Tongue (tissue), 1 donor: ENCODE measurements at regions not wholly inside any gene's neighbourhood (a gene's known extent, or its start where the extent isn't known, plus 50 kb on each side); places are given as distances from the start of the nearest gene placed in this dataset.
"Not testable (repeated sequence)": the region's sequence is repeated elsewhere in the genome, so short reads cannot be mapped to it uniquely, and the experiment has no call there.

ENCODE experiments used
- DNase-seq: peaks from one replicate; pipeline ENCODE4 v3.0.0-alpha.2; 2015

DNA sequence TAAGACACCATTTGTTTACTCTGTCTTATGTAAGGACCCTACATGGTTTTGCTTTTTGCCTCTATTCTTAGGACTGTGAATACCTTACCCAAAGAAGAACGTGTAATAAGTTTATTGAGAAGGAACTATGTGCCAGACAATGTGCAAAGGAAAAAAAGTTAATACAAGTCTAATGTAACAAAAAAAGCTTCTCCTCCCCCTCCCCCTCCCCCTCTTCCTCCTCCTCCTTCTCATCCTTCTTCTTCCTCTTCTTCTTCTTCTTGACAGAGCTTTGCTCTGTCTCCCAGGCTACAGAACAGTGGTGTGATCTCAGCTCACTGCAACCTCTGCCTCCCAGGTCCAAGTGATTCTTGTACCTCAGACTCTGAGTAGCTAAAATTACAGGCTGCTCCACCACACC lies 50.9 kb upstream of the MITF start:
- no peak for DNase-seq

DNA sequence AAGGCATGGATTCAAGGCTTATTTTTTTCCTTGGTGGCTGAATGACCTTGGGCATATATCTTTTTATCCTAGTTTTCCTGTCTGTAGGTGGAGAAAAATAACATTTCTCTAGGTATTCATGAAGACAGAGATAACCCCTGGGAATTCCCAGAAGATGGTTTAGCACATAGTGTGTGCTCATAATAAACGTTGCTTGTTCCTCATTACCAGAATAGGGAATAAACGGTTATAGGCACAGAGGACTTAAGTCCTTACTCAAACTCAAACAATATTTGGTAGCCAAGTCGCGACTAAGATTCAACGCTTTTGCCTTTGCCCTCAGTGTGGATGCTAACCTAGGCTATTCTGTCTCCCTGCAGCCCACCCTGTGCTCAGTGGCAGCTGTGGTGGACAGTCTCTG lies 51.6 kb upstream of the MITF start:
- DNase-seq = no peak

DNA sequence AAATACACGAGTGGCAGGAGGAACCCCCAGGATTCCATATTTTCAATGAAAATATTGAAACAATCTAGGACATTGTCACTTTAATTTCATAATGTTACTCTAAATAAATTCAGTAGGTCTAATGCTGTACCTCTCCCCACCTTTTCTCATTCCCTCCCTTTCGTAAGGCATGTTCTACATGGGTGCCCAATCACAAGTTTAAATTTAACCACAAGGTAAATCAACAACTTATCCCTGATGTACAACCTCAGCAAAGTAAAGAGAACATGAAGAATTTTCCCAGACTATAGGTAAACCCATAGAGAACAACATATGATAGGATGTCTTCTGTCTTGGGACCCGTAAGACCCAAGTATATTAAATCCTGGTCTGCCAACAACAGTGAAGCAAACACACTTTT lies 53.2 kb upstream of the MITF start:
- DNase-seq = no peak

DNA sequence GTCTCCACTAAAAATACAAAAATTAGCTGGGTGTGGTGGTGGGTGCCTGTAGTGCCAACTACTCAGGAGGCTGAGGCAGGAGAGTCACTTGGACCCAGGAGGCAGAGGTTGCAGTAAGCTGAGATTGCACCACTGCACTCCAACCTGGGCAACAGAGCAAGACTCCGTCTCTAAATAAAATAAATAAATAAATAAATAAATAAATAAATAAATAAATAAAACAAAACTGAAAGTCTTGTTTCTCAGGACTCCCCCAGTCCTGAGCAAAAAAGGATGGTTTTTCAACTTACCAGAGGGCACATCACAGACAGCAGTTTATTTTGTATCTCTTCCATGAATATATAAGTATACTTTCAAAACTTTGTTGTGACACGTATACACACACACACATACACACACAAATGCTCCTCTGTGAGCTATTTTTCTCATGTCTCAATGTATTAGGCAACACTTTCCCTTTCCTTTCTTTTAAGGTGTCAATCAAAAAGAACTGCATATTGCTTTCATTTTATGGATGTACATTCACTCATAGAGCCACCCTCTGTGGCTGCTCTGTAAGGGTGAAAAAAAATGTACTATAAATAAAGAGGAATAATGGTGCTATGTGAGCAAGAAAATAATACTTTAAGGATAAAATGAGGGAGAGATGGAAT lies 54.8 kb upstream of the MITF start:
- no peak for DNase-seq

DNA sequence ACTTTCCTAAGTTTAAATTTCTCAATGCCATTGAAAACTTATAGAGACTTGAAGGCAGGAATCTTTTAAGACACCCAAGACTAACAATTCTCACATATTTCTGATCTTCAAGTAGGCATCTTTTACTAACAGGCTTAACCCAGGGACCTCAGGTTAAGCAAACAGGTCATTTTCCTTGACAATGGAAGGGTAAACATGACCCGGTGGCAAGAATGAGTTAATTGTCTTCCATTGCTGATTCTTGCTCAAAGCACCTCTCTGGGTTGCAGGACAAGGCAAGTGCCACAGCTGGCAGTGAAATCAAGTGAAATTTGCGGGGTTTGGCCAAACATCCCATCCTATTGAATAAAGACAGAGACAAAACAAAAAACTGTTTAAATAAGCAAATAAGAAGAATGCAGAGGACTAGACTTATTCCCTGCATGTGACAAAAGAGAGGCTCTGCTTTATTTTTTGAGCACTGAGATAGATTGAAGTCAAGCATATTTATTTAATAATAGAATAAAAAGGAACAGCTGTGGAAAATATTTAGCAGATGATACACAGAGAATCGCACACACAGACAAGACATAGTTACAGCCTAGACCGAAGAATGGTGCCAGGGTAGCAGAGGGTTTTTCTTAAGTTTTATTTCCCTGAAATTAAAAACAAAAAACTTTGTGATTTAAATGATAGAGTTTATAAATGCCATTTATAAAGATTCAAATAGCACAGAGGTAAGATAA lies 56.0 kb upstream of the MITF start:
- DNase-seq = no peak

DNA sequence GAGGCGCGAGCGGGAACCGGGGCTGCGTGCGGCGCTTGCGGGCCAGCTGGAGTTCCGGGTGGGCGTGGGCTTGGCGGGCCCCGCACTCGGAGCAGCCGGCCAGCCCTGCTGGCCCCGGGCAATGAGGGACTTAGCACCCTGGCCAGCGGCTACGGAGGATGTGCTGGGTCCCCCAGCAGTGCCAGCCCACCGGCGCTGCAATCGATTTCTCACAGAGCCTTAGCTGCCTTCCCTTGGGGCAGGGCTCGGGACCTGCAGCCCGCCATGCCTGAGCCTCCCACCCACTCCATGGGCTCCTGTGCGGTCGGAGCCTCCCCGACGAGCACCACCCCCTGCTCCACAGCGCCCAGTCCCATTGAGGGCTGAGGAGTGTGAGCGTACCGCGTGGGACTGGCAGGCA lies 61.8 kb upstream of the MITF start:
- not testable (repeated sequence) for DNase-seq

DNA sequence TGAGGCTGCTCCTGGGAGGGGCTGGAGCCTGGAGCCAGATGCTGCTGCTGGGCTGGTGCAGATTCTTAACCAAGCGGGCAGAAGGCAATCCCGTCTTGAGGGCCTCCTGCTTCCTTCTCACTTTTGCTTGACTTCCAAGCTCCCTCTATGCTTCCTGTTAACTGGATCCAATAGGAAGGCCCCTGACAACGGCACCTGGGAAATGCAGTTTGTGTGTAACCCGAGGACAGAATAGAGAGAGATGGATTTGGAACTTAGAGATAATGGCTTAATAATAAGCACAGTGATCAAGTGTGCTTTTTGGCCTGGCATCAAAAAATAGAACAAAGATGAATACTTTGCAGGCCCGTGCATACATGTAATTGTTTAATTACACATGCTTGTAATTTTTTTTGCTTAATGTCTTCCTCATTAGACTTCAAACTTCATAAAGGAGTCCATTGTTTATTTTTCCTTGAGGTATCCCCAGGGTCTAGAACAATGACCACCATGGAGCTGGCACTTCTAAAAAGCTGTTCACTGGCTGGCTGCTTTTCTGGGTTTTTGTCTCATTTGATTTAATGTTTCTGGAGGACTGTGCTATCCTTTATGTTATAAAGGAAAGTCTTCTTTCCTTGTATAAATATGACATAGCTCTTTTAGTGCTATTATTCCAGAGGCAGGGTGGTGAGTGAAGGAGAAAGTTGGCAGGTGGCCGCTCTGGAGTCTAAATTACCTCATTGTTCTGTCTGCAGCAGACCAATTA lies 63.3 kb upstream of the MITF start:
- peak; percentile 45 for DNase-seq

DNA sequence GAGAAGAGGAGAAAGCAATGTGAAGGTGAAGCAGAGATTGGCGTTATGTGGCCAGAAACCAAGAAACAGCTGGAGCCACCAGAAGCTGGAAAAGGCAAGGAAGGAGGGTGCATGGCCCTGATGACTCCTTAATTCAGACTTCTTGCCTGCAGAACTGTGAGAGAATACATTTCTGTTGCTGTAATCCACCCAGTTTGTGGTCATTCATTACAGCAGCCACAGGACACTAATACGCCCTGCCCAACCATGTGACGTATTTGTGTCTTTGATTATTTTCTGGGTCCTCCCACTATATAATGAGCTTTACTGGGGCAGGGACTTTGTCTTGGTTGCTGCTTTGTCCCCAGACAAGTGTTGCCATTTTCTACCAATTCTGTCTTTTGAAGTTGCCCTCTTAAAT lies 64.5 kb upstream of the MITF start:
- no peak for DNase-seq

DNA sequence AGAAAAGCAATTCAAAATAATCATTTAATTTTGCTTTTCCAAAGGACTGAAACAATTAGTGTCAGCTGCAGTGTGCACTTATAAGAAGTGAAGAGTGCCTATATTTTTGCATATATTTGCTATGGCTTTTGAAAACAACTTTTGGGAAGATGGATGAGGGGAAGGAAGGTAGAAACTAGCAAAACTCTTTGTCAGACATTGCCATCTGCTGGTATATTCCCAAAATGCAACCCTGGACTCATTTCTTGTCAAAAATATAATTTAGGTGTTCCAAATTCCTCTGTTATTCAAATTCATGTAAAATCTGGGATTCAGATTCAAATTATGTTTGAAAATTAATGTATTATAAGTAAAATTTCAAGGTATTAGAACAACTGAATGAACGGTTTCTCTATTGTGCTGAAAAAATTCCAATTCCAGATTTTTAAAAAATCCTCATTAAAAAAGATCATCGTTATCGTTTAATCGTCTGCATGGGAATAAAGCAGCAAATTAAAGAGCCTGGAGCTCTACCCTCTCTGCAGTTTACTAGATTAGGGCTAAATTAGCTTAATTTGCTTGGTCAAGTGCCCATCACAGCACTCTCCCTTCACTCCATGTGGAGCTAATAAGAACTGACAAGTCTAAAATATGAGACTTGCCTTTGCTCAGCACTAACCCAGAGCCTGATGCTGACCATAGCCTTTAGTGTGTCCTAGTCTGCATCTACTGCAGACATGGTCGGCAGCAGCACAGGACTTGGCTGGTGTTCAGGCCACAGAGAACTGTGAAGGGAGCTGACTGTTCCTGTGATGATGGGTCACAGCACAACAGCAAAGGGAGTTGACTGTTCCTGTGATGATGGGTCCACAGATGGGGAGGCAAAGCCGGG lies 67.9 kb upstream of the MITF start:
- peak; percentile 85 for DNase-seq

DNA sequence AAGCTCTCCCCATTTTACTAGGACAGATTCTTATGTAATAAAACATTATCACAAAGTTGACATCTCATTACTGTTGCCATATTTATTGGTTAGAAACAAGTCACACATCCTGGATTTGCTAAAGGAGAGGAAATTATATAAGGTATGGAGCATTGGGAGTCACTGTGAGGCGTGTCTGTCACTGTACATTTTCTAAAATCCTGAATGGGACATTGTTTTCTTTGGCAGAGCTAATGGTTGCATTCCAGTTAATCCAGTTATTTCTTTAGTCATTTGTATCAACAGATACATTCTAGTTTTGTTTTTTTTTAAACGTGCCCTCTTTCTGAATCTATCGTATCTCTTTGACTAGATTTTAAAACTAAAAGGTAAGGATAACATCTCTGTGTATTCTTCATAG lies 70.2 kb upstream of the MITF start:
- DNase-seq = no peak

DNA sequence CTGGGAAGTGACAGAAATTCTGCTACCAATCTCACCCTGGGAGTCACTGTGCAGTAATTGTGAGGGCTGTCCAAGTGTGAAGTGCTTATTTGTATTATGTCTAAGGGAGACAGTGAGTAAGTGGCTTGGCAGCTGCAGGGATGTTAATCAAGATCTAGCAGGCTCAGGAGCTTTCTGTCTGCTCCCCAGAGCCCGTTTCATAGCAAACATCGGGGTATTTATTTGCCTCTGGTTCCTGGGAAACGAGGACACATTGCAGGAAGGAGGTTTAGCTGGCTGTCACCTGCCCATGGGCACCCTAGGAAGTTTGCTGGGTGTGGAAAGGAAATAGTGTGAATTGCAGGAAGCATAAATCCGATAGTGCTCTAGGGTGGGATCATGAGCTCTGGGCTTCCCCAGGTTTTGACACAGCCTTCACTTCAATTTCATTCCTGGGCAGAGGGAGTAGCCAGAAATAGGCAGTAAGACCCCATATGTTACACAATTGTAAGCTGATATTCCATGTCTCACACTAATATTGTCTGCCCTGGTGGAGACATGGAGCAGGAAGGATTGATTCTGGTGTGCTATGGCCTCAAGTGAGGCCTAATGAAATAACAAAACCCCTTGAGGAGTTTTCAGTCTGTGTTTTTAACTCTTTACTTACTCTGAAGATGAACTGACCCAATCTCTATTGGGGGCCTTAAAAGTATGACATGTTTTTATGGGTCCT lies 74.1 kb upstream of the MITF start:
- peak; percentile 66 for DNase-seq

DNA sequence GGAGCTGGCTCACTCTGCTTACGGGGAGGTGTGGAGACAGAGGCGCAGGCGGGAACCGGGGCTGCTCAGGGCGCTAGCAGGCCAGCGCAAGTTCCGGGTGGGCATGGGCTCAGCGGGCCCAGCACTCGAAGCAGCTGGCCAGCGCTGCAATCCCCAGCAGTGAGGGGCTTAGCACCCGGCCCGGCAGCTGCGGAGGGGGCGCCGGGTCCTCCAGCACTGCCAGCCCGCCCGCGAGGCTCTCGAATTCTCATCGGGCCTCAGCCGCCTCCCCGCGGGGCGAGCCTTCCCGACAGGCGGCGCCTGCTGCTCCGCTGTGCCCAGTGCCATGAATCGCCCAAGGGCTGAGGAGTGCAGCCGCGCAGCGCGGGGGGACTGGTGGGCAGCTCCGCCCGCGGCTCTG lies 78.6 kb upstream of the MITF start:
- DNase-seq = no peak

DNA sequence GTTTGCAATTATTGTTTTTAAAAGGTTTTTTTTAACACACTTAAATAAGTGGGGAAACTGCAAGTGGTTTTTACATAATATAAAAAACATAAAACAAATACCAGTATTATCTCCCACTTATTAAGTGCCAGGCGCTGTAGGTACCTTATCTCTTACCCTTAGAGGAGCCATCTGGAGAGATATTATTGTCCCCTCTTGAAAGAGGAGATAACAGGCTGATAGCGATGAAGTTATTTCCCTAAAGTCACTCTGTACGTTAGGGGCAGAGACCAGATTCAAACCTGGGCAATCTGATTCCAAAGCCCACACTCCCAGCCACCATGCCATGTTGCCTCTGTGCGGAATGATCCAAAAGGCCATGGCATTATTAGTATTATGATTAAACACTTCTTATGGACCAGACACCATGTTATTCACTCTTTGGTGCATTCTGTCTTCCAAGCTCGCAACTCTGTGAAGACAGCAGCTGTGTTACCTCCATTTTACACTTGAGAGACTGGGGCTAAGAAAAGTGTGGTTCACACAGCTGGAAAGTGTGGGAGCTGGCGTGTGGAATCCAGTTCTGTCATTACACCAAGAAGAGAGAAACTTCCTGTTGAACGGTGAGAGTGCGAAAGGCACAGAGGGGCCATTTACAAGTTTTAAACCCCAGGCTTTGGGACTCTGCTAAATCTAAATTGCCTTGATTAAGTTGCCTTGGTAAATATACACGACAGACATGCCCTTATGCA lies 79.9 kb upstream of the MITF start:
- DNase-seq = no peak

DNA sequence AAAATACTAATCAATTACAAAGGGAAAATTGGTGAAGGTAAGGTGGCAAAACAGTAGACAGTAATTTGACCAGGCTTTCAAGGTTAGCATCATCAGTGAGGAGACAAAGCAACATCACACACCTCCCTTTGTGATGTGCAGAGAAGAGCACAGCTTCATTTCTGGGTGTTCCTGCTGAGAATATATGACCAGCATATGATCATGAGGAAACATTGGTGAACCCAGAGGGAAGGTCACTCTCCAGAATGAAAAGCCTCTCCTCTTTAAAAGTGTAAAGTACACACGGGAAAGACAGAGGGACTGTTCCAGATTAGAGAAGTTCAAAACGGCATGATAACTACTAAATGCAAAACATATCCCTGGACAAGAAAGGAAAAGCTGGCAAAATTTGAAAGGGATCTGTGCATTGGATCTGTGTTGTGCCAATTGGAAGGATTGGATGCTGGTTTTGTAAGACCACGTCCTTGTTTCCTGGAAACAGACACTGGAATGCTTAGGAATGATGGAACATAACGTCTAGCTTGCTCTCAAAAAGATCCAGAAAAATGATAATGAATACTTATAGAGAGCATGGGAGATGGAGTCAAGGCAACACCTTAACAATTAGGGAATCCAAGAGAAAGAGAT lies 80.6 kb upstream of the MITF start:
- DNase-seq = no peak

DNA sequence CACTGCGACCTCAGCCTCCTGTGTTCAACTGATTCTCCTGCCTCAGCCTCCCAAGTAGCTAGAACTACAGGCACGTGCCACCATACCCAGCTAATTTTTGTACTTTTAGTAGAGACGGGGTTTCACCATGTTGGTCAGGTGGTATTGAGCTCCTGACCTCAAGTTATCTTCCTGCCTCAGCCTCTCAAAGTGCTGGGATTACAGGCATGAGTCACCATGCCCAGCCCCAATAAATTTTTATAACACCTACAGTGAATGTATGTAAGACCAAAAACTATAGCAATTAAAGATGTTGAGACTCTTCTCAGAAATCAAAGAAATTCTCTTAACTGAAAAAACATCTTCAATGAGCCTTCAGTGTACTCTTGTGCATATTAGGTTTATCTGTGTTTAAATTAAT lies 82.2 kb upstream of the MITF start:
- DNase-seq = not testable (repeated sequence)

DNA sequence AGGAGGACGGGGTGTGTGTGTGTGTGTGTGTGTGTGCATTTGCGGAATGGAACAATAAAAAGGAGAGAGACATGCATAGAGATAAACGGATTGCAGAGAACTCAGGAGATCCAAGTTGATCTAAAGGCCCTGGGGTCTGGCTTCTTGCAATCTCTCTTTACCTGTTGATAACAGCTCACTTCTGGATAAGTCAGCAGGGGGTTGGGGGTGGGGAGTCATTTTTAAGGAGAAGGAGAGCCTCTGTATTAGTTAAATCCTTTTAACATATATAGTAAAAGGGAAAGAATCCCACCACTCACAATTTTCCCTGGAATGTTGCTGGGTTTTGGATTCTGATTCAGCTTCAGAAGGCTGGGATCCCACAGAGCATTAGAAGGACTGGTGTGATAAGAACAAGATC lies 87.5 kb upstream of the MITF start:
- DNase-seq = no peak

DNA sequence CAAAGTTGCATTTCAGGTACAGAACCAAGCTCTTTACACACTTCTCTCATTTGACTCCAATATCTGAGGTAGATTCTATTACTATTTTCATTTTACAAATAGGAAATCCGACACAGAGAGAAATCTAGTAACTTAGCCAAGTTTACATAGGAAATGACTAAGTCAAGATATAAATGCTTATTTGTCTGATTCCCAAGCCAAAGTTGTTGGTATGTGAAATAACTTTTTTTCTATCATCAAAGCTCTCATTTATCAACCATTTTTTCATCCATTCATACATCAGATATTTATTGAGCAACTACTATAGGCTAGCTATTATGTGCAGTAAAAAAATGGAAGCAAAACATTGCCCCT lies 89.2 kb upstream of the MITF start:
- no peak for DNase-seq

DNA sequence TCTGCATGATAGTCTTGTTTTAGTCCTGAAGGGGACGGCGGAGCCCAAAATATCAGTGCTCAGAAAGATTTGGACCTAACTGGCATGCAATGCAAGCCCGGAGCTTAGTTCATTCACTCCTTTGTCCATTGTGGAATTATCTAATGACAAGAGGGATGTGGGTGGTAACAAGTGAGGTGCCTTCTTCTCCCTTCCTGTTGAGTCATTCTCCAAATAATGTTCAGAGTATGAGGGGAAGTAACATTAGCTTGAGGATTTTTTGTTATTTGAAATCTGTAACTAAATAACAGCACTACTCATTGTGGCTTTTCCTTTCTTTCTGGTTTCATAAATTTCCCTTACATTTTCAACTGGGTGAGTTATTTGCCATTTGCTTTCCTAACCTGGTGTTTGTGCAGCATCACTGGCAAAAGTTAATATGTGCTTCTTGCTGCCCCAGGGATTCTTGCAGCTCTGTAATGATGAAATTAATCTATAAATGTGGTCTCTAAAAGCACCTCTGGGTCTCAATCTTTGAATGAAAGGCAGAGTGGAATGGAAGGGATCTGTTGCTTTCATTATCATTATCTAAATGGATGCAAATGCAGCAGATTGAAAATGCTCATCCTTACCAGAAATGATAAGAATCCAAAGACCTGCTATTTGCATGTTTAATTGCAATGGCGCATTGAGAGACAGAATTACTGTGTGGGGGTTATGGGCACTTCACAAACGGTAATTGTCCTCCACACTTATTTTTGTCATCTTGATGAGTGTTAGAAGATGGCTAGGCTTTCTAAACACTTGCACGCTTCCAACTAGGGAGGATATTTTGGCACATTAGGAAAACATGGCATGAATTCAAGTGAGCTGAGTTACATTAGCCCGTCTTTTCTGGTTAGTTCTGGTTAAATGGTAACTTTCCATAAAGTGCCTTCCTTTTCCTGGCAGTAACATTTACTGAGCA lies 89.9 kb upstream of the MITF start:
- peak; percentile 34 for DNase-seq

DNA sequence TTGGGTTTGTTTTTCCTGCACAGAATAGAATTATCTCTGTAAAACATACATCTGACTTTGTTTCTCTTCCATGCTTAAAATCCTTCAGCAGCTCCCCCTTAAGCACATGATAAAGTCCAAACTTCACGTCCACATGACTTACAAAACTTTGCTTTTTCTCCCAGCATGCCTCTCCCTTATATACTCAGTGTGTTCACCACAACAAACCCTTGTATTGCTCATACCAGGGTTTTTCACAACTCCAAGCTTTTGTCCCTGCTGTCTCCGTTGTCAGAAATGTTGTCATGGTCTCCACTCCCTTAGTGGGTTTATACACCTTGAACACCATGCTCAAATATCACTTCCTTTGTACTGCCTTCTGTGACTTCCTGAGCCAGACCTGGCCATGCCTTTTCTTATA lies 91.1 kb upstream of the MITF start:
- no peak for DNase-seq
